Fibroblast of gingiva (primary cell): ENCODE measurements at regions not wholly inside any gene's neighbourhood (a gene's known extent, or its start where the extent isn't known, plus 50 kb on each side); places are given as distances from the start of the nearest gene placed in this dataset.

Experiments used
- DNase-seq: peaks from one replicate; pipeline ENCODE4 v3.0.0-alpha.2; 2011; ENCODE audit warnings: low read depth

DNA sequence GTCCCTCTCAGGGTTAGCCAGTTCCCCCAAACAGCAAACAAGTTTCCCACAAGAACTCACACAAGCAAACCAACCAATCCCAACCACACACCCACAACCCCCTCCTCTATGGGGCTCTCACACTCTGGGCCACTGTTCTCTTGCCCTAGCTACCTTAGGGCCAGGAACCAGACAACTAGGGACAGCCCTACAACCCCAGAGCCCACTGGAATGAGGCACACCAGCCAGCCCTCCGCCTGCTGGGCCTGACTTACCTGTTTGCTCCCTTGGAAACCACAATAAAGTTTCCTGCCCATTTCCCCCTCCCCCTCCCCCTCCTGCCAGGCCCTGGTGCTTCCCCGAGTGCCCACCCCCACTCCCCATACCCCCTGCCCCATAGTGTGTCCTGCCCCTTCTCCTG is 132.6 kb downstream of the WDR11 start:
- DNase-seq = no peak

DNA sequence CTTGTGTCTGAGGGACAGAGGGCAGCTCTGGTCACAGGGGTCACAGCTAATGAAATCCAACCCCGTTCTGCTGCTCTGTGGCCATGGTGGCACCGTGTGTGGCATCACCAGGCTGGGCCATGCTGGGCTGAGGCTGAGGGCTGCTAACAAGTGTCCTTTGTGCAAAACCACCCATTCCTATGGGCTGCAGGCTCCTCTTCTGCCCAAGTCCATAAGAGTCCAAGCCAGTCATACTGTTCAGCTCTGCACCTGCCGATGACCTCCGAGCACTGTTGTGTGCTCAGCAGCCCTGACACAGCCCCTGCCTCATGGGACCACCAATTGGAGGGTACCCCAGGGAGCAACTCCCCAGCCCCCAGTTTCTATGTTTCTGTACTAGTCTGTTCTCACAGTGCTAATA is 133.1 kb downstream of the WDR11 start:
- no peak for DNase-seq

GRCh38 chr10:120987359-120987758 is 136.2 kb downstream of the WDR11 start:
- DNase-seq = no peak

GRCh38 chr10:120988751-120989150 is 137.6 kb downstream of the WDR11 start:
- no peak for DNase-seq

DNA sequence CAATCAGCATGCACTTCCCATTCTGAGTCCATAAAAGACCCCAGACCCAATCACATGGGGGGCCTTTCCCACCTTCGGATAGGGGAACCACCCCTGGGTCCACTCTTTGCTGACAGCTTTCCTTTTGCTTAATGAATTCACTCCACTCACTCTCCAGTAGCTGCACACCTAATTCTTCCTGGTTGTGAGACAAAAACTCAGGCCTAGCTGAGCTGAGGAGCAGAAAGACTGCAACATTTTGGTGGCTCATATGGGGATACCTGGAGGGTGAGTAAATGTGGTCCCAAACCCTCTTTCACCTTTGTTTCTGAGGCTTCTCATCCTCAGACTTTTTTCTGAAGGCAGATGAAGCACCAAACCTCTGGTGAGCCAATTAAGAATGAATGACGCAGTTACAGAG is 138.1 kb downstream of the WDR11 start:
- DNase-seq = no peak

DNA sequence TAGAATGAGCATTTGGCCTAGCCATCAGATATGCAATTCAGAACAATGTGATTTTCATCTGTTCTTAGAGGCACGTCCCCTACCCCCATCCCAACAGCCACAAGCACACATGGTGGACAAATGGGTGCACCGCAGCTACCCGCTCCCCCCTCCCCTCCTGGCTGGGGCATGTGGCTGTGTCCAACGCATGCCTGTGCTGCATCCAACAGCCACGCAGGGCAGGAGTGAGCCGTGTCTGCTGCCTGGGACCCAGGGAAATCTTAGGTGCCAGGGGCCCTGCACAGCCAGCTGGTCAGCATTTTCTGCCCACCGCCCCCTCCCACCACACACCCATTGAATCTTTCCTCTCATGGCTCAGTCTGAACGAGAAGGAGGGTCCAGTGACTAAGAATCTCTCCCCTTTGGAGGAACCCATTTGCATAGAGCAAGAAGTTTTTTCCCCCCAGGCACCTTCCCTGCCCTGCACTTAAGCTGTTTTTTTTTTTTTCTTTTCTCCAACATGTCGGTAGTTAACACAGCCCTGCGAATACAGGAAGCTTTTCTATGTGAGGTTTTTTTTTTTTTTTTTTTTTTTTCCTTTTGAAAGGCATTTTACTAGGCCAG is 138.9 kb downstream of the WDR11 start:
- DNase-seq = no peak

DNA sequence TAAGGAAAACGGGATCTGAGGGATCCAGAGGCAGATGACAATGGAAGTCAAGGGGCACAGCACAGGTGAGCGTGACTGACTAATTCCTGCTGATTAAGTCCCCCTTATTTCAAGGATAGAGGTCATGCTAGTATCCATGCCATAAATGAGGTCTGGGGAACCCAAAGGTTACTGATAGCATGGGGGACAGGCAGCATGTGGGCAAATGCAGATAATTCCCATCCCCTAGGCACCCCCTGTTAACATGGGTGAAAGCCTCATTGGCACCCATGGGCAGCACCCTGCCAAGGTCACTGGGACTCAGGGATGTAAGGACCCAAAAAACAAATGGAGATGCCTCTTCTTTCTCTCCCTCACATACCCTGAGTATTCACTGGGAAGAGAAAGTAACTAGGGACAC is 139.7 kb downstream of the WDR11 start:
- DNase-seq = no peak

DNA sequence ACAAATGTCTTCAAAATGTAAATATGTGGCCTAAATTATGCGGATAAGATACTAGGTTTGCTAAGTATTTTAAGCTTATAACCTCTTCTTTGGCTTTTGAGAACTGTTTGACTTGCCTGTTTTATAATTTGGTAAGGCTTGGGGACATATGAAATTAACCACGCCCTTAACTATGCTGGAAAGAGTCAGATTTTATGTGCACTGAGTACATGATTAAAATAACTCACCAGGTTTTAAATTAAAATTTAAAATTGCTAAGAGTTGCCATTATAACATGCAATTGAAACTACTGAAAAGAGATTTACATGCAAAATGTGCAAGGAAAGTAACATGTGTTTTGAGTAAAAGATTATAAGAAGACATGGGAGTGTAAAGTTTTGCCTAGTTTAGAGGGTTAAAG is 141.9 kb downstream of the WDR11 start:
- DNase-seq = no peak

GRCh38 chr10:120995768-120996167 is 144.6 kb downstream of the WDR11 start:
- DNase-seq = no peak

- DNase-seq = no peak
Measured at GRCh38 chr10:120996456-120997034, 145.4 kb downstream of the WDR11 start.

DNA sequence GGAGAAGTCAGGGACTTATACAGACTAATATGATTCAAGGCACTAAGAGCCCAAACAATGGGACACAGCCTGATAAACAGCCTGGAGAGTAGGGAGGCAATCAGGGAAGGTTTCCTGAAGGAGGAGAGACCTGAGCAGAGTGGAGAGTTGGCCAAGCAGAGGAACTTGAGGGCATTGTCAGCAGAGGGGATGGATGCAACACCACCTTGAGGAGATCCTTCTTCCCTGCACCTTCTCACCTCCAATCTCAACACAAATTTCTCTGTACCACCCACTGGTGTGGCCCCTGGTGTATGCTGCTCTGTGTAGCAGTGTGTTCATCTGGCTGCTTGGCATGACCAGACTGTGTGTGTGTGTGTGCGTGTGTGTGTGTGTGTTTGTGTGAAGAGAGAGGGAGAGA is 146.2 kb downstream of the WDR11 start:
- DNase-seq = no peak

- no peak for DNase-seq
Measured at GRCh38 chr10:120997756-120998155, 146.6 kb downstream of the WDR11 start.

DNA sequence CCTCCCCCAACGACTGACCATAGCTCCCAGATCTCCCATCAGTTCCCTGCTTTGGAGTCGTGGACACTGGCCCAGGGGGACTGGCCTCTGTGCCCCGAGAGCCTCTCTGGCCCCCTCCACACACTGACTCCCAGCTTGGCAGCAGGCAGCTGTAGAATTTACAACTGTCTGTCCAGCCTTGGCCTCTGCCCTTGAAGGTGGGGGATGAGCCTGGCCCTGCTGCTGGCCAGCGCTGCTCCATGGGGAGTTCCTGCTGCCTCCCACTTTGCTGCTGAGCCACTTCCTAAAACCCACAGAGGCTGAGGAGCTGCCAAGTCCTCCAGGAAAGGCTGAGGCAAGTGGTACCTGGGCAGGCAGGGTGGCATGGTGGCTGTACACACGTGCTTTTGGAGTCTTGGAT is 147.1 kb downstream of the WDR11 start:
- no peak for DNase-seq

- DNase-seq = no peak
Measured at GRCh38 chr10:120998782-120999285, 147.7 kb downstream of the WDR11 start.

DNA sequence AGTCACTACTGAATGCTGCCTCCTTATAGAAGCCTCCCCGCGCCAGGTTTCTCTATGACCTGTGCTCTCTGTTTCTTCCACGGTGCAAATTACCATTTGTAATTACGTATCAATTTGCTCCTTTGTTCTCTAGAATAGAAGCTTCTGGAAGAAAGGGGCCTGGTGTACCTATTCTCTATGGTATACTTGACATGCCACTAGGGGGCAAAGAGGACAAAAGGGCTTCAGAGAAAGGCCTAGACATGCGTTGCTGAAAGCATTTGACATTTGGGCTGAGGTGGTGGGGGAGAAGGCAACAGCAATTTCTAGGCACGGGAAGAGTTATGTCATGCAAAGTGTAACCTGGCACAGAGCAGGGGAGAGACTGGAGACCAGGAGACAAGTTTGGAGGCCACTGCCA is 148.7 kb downstream of the WDR11 start:
- no peak for DNase-seq

GRCh38 chr10:121002586-121003205 is 151.5 kb downstream of the WDR11 start:
- no peak for DNase-seq

GRCh38 chr10:121005948-121006587 is 154.9 kb downstream of the WDR11 start:
- no peak for DNase-seq

- DNase-seq = no peak
Measured at GRCh38 chr10:121007264-121007663, 156.1 kb downstream of the WDR11 start.

- DNase-seq = no peak
Measured at GRCh38 chr10:121015916-121016315, 164.8 kb downstream of the WDR11 start.

DNA sequence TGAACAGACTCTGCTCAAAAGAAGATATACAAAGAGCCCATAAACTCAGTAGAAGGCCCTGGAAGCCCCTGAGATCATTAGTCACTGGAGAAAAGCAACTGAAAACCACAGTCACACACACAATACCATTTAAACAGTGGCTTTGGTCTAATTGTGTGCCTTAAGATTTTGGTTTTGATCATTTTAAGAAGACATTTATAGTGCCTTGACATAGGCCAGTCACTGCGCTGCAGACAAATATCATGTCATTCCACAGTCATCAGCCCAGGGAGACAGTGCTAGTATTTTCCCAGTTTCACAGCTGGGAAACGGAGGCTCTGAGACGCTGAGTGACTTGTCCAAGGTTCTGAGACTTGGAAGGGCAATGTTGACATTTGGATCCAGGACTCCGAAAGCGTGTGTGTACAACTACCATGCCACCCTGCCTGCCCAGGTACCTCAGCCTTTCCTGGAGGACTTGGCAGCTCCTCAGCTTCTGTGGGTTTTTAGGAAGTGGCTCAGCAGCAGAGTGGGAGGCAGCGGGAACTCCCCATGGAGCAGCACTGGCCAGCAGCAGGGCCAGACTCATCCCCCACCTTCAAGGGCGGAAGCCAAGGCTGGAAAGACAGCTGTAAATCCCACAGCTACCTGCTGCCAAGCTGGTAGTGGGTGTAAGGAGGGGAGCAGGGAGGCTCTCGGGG is 173.9 kb downstream of the WDR11 start:
- no peak for DNase-seq

- DNase-seq = no peak
Measured at GRCh38 chr10:121025731-121026130, 174.6 kb downstream of the WDR11 start.

DNA sequence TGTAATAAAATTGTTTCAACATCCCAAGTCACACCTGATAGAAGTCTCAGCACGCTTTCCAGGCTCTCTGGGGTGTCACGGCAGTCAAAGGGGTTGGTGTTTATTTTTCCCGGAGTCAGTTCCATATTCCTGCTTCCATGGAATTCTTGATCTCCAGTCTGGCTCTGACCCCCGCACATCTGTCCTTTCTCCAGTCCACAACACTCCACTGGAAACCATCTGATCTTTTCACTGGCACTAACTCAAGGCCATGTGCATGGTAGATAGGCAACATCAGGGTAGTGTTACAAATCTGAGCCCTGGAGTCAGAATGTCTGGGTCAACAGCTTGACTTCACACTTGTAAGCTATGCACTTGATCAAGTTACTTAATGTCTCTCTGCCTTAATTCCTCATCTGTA is 176.2 kb downstream of the WDR11 start:
- DNase-seq = no peak

DNA sequence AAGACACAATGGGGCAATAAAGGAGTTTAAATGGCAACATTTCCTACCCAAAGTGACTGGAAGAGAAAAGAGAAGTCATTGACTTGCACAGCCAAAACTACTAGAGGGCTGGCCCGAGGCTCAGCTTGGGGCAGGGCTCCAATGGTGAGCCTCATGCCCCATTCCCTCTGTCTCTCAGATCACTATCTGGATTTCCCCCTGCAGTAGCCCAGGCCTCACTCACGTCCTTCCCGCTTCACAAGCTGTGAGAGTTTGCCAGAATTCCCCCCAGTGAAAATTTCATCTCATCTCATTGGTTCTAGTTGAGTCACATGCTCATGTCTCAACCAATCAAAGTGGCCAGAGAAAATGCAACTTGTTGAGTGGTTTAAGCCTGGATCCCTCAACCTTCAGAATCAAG is 181.3 kb downstream of the WDR11 start:
- no peak for DNase-seq
